Gastrocnemius medialis (tissue), 4 donors: ENCODE measurements at regions not wholly inside any gene's neighbourhood (a gene's known extent, or its start where the extent isn't known, plus 50 kb on each side); places are given as distances from the start of the nearest gene placed in this dataset.

Experiments used
- POLR2A ChIP-seq, 2 donors: fragments of 450-650 bp; IDR thresholded peaks; one replicate each; pipeline ENCODE4 v1.6.1; 2017; ENCODE audit warnings: antibody characterized with exemption in 2 of 2, mild to moderate bottlenecking in 2 of 2, moderate library complexity in 2 of 2
- TF ChIP-seq, protein P1 (sequence below), 5 experiments: fragments of 450-650 bp in 3 of 5; fragments of 200-600 bp in 2 of 5; sonication (generic) in 2 of 5; IDR thresholded peaks in 4 of 5; conservative IDR thresholded peaks in 1 of 5; 1 replicate in 4 of 5; 2 replicates in 1 of 5; pipeline ENCODE4 v1.5.1; 2016 to 2019; ENCODE audit warnings: antibody characterized with exemption in 5 of 5, mild to moderate bottlenecking in 3 of 5, moderate library complexity in 3 of 5

DNA sequence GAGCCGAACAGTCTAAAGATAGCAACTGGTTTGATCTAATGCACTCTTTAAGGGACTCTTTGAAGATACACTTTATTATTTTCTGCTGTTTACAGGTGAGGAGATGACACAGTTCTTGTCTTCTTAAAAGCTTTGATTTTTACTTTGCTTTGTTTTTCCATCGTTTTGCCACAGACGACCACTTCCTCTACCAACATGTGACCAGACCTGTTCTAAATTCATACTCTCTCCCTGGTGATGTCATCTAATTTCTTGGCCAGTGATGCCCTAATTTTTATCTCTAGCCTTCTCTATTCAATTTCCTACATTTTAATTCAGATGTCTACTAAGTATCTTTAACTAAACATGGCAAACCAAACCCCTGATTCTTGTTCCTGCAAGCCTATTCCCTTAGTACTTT, 583.4 kb upstream of the ITGA1 start:
- TF ChIP-seq, protein P1, sequence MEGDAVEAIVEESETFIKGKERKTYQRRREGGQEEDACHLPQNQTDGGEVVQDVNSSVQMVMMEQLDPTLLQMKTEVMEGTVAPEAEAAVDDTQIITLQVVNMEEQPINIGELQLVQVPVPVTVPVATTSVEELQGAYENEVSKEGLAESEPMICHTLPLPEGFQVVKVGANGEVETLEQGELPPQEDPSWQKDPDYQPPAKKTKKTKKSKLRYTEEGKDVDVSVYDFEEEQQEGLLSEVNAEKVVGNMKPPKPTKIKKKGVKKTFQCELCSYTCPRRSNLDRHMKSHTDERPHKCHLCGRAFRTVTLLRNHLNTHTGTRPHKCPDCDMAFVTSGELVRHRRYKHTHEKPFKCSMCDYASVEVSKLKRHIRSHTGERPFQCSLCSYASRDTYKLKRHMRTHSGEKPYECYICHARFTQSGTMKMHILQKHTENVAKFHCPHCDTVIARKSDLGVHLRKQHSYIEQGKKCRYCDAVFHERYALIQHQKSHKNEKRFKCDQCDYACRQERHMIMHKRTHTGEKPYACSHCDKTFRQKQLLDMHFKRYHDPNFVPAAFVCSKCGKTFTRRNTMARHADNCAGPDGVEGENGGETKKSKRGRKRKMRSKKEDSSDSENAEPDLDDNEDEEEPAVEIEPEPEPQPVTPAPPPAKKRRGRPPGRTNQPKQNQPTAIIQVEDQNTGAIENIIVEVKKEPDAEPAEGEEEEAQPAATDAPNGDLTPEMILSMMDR (IDR thresholded peaks at IDR 0.05 in 4 of 5, conservative IDR thresholded peaks at IDR 0.05 in 1 of 5): no peak
- no peak for TF ChIP-seq POLR2A (IDR thresholded peaks at IDR 0.05)
